Glutamatergic neuron (in vitro differentiated cells): ENCODE measurements at regions not wholly inside any gene's neighbourhood (a gene's known extent, or its start where the extent isn't known, plus 50 kb on each side); places are given as distances from the start of the nearest gene placed in this dataset.

Source experiments
- DNase-seq: peaks from one replicate; pipeline ENCODE4 v3.0.0; 2022
- H3K27ac Mint-ChIP-seq: one replicate; pipeline ENCODE4 v1.8.0; 2020; ENCODE audit warnings: mild to moderate bottlenecking, mixed read lengths, inconsistent platforms; ENCODE audit not compliant: unreplicated experiment
- H3K27me3 Mint-ChIP-seq: one replicate; pipeline ENCODE4 v1.8.0; 2020; ENCODE audit warnings: mild to moderate bottlenecking, moderate library complexity, mixed read lengths, inconsistent platforms; ENCODE audit not compliant: unreplicated experiment
- H3K36me3 Mint-ChIP-seq: one replicate; pipeline ENCODE4 v1.8.0; 2020; ENCODE audit warnings: mild to moderate bottlenecking, mixed read lengths, inconsistent platforms; ENCODE audit not compliant: unreplicated experiment
- H3K4me1 Mint-ChIP-seq: one replicate; pipeline ENCODE4 v1.8.0; 2020; ENCODE audit warnings: mild to moderate bottlenecking, low read depth, mixed read lengths, inconsistent platforms; ENCODE audit not compliant: unreplicated experiment
- H3K4me3 Mint-ChIP-seq: one replicate; pipeline ENCODE4 v1.8.0; 2020; ENCODE audit warnings: mild to moderate bottlenecking, mixed read lengths, inconsistent platforms; ENCODE audit not compliant: unreplicated experiment
- H3K9me3 Mint-ChIP-seq: one replicate; pipeline ENCODE4 v1.8.0; 2020; ENCODE audit warnings: mild to moderate bottlenecking, moderate library complexity, mixed read lengths, inconsistent platforms; ENCODE audit not compliant: unreplicated experiment
- CTCF ChIP-seq: fragments of 200-600 bp; sonication (generic); IDR thresholded peaks from one replicate; pipeline ENCODE4 v1.5.0; 2021; ENCODE audit not compliant: partially characterized antibody, unreplicated experiment

GRCh38 chr13:74320282-74320681 is 186.1 kb upstream of the KLF12 start:
- TF ChIP-seq CTCF: no peak
- no peak for DNase-seq
- Mint-ChIP-seq H3K4me3 (no peak overlapping the region), H3K36me3 (no peaks in the 10 kb centered on the region), H3K9me3 (no peaks in the 10 kb centered on the region), H3K27ac (no peak overlapping the region), H3K4me1 (no peaks in the 10 kb centered on the region), H3K27me3 (no peaks in the 10 kb centered on the region)

GRCh38 chr13:74316547-74316946 is 182.3 kb upstream of the KLF12 start:
- Mint-ChIP-seq H3K36me3 (no peaks in the 10 kb centered on the region), H3K27me3 (no peaks in the 10 kb centered on the region), H3K4me1 (no peaks in the 10 kb centered on the region), H3K4me3 (no peak overlapping the region), H3K9me3 (no peaks in the 10 kb centered on the region), H3K27ac (no peak overlapping the region)
- TF ChIP-seq CTCF: no peak
- DNase-seq: no peak

- no peak overlapping the region for H3K4me3 Mint-ChIP-seq
- H3K4me1 Mint-ChIP-seq: peaks cover 2% of the 10 kb centered on the region
- H3K9me3 Mint-ChIP-seq: no peaks in the 10 kb centered on the region
- no peaks in the 10 kb centered on the region for H3K27me3 Mint-ChIP-seq
- no peaks in the 10 kb centered on the region for H3K36me3 Mint-ChIP-seq
- H3K27ac Mint-ChIP-seq: no peak overlapping the region
- TF ChIP-seq CTCF: no peak
- no peak for DNase-seq
These were observed 172.3 kb upstream of the KLF12 start for GRCh38 chr13:74306496-74306895.

GRCh38 chr13:74305876-74306275 is 171.7 kb upstream of the KLF12 start:
- Mint-ChIP-seq H3K4me1 (peaks cover 2% of the 10 kb centered on the region), H3K27ac (no peak overlapping the region), H3K36me3 (no peaks in the 10 kb centered on the region), H3K9me3 (no peaks in the 10 kb centered on the region), H3K27me3 (no peaks in the 10 kb centered on the region), H3K4me3 (no peak overlapping the region)
- DNase-seq: no peak
- TF ChIP-seq CTCF: no peak

GRCh38 chr13:74301258-74301935 is 167.2 kb upstream of the KLF12 start:
- TF ChIP-seq CTCF: no peak
- H3K27ac Mint-ChIP-seq: no peak overlapping the region
- no peaks in the 10 kb centered on the region for H3K36me3 Mint-ChIP-seq
- H3K9me3 Mint-ChIP-seq: no peaks in the 10 kb centered on the region
- no peak for DNase-seq
- no peak overlapping the region for H3K4me3 Mint-ChIP-seq
- peaks cover 3% of the 10 kb centered on the region for H3K27me3 Mint-ChIP-seq
- H3K4me1 Mint-ChIP-seq: peaks cover 2% of the 10 kb centered on the region
